ENCODE measurements at regions not wholly inside any gene's neighbourhood (a gene's known extent, or its start where the extent isn't known, plus 50 kb on each side); places are given as distances from the start of the nearest gene placed in this dataset.

GRCh38 chr13:73918691-73919090 is 215.5 kb downstream of the KLF12 start:
- TF ChIP-seq PRDM10 (tag by site-specific recombination; IDR thresholded peaks at IDR 0.05) (no peak), ZNF19 (tag by site-specific recombination; IDR thresholded peaks at IDR 0.05; ENCODE audit: low read depth) (no peak), ZNF621 (tag by site-specific recombination; IDR thresholded peaks at IDR 0.05) (no peak)

All from HEK293 (cell line).